ENCODE measurements at regions not wholly inside any gene's neighbourhood (a gene's known extent, or its start where the extent isn't known, plus 50 kb on each side); places are given as distances from the start of the nearest gene placed in this dataset.

DNA sequence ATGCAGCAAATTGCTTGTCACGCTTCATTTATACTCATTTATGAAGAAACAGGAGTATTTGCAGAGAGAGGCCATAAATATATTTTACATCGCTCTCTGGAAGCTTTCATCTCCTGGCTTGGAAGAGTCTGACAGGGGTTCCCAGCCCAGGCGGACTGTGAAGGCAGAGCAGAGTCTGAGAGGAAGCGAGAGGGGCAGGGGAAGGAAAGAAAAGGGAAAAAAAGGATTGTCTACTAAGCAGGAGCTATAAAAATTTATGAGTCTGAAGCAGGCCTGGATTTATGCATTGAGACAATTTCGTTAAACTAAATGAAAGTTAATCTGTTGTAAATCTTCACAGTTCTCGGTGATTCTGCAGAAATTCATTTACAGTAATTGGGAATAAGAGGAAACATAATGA, 143.9 kb upstream of the GYPC start:
- peaks cover 17% of the 10 kb centered on the region for H3K27me3 Mint-ChIP-seq

DNA sequence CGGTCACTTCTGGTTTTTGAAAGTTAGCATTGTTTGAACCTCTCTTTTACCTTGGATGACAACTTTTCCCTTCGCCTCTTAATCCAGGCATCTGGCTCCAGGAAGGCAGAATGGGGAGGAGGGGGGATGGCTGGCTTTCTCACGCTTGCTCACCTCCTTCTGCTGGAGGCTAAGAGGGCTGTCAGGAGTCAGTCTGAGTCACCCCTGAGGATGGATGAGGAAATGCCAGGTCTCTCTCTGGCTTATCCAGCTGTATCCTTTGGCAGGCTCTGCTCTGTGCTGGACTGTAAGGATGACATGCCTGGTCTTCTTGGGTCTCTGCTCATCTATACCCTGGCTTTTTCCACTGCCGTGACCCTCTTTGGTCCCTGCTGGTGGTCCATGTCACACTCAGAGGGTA, 142.9 kb upstream of the GYPC start:
- H3K4me3 Mint-ChIP-seq, result no peak overlapping the region
- H3K27ac Mint-ChIP-seq (ENCODE audit: low read depth), result no peak overlapping the region
- DNase-seq (ENCODE audit: low spot score in 2 of 2) (no peak), ATAC-seq (replicated peaks; ENCODE audit: extremely low read depth, poor library complexity, severe bottlenecking) (no peak)
- H3K9me3 Mint-ChIP-seq, result no peaks in the 10 kb centered on the region
- no peaks in the 10 kb centered on the region for H3K4me1 Mint-ChIP-seq
- H3K36me3 Mint-ChIP-seq (ENCODE audit: insufficient read depth), result no peaks in the 10 kb centered on the region
- peaks cover 10% of the 10 kb centered on the region for H3K27me3 Mint-ChIP-seq

More for the DNA sequence above, 143.9 kb upstream of the GYPC start:
- H3K9me3 Mint-ChIP-seq, result no peaks in the 10 kb centered on the region
- DNase-seq (ENCODE audit: low spot score in 2 of 2) (no peak), ATAC-seq (replicated peaks; ENCODE audit: extremely low read depth, poor library complexity, severe bottlenecking) (no peak)
- no peaks in the 10 kb centered on the region for H3K36me3 Mint-ChIP-seq (ENCODE audit: insufficient read depth)
- no peak overlapping the region for H3K27ac Mint-ChIP-seq (ENCODE audit: low read depth)
- H3K4me1 Mint-ChIP-seq, result no peaks in the 10 kb centered on the region
- H3K4me3 Mint-ChIP-seq, result no peak overlapping the region

DNA sequence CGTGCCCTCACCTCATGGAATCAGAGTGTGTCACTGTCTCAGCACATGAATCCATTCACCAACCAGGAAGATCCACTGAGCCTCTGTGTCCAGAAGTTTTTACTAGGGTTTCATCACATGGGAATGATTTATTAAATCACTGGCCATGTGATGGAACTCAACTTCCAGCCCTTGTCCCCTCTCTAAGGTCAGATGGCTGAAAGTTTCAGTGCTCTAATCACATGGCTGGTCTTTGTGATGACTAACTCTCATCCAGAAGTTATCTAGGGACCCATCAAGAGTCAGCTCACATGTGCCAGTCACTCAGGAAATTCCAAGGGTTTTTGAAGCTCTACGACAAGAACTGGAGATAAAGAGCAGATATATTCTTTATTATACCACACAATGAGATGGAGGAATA, 140.5 kb upstream of the GYPC start:
- no peaks in the 10 kb centered on the region for H3K4me1 Mint-ChIP-seq
- no peak for ATAC-seq (replicated peaks; ENCODE audit: extremely low read depth, poor library complexity, severe bottlenecking)
- H3K36me3 Mint-ChIP-seq (ENCODE audit: insufficient read depth), result no peaks in the 10 kb centered on the region
- peaks cover 18% of the 10 kb centered on the region for H3K27me3 Mint-ChIP-seq
- no peak overlapping the region for H3K4me3 Mint-ChIP-seq
- H3K27ac Mint-ChIP-seq (ENCODE audit: low read depth), result no peak overlapping the region
- H3K9me3 Mint-ChIP-seq, result no peaks in the 10 kb centered on the region
- no peak for DNase-seq (ENCODE audit: low spot score in 2 of 2)

DNA sequence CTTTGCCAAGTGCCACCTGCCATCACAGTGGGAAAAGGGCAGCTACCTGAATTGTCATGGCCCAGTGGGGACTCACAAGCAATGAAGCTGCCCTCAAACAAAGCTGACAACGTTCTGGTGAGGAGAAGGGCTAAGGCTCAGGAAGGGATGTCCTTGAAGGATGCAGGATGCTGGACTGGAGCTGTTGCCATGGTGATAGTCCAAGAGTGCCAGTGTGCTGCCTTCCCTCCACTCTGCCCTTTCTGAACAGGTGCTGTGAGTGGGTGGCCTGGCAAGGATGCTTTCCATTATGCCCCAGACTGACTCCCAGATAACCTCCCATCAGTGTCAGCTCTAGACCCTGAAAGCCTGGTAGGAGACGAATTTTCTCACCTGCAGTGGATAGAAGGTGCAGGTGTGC, 137.8 kb upstream of the GYPC start:
- no peak for DNase-seq (ENCODE audit: low spot score in 2 of 2)
- no peaks in the 10 kb centered on the region for H3K4me1 Mint-ChIP-seq
- ATAC-seq (replicated peaks; ENCODE audit: extremely low read depth, poor library complexity, severe bottlenecking), result no peak
- no peak overlapping the region for H3K27ac Mint-ChIP-seq (ENCODE audit: low read depth)
- no peaks in the 10 kb centered on the region for H3K36me3 Mint-ChIP-seq (ENCODE audit: insufficient read depth)
- H3K4me3 Mint-ChIP-seq, result no peak overlapping the region
- no peaks in the 10 kb centered on the region for H3K9me3 Mint-ChIP-seq
- peaks cover 24% of the 10 kb centered on the region for H3K27me3 Mint-ChIP-seq

DNA sequence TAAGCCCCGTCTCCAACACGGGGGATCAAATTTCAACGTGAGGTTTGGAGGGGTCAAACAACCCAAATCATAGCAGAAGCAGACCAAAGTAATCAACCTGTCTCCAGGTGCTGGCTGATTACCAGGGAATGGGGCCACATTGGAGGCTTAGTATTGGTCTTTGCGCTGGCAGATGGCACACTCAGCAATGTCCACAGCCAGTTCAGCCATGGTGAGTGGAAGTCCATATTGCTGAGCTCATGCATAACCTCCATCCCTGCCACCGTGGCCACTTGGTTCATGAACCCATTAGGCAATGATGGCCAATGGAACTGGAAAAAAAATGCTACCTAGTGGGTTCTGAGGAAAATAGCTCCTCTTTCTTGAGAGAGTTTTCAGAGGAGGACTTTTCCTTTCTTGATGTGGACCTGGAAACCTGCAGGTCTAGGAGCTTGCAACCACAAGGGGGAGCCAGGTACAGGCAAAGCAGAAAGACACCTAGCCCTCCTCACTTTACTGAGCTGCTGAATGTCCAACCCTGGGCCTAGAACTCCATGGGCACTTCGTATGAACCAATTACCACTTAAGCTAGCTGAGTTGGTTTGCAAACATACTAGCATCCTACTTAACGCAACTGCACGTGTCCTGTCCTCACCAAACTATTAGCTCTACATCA, 128.0 kb upstream of the GYPC start:
- ATAC-seq (replicated peaks; ENCODE audit: extremely low read depth, poor library complexity, severe bottlenecking), result no peak
- H3K27me3 Mint-ChIP-seq, result peaks cover 7% of the 10 kb centered on the region
- no peaks in the 10 kb centered on the region for H3K4me1 Mint-ChIP-seq
- DNase-seq (ENCODE audit: low spot score in 2 of 2), result peak; percentile 45 to 51
- no peaks in the 10 kb centered on the region for H3K36me3 Mint-ChIP-seq (ENCODE audit: insufficient read depth)
- H3K27ac Mint-ChIP-seq (ENCODE audit: low read depth), result no peak overlapping the region
- no peaks in the 10 kb centered on the region for H3K9me3 Mint-ChIP-seq
- H3K4me3 Mint-ChIP-seq, result no peak overlapping the region

DNA sequence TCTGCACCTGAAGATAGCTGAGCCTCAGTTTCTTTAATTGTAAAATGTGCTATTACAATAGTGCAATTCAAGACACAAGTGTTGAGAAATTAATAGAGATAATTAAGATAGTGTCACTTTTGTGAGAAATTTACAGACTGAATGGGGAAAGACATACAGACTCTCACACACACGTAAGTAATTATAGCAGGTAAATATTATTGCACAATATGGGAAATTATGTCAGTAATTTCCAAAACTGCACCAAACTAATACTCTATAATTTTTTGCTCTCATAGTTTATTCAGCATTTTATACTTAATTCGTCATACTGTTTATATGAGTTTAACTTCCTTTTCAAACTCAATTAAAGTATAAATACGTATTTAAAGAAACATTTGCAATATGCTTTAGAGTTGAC, 124.9 kb upstream of the GYPC start:
- H3K4me3 Mint-ChIP-seq, result no peak overlapping the region
- no peak for ATAC-seq (replicated peaks; ENCODE audit: extremely low read depth, poor library complexity, severe bottlenecking)
- no peaks in the 10 kb centered on the region for H3K9me3 Mint-ChIP-seq
- DNase-seq (ENCODE audit: low spot score in 2 of 2), result no peak
- peaks cover 5% of the 10 kb centered on the region for H3K4me1 Mint-ChIP-seq
- no peaks in the 10 kb centered on the region for H3K36me3 Mint-ChIP-seq (ENCODE audit: insufficient read depth)
- peaks cover 37% of the 10 kb centered on the region for H3K27me3 Mint-ChIP-seq
- no peak overlapping the region for H3K27ac Mint-ChIP-seq (ENCODE audit: low read depth)

DNA sequence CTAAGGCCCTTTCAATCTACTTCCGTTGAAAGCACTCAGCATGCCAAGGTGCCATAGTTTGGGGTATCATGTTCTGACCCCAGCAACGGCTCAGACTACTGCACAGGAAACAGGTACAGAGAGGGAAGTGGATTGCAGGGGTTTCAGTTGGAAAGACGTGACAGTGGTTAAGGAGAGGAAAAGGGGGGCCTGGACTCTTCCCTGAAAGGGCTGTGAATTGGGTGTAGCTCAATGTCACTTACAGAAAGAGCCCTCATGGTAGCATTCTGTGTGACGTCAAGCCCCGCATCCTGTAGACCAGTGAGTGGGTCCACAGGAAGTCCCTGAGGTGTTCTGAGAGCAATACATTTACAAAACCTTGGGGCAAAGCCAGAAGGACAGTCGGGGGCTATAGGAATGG, 121.5 kb upstream of the GYPC start:
- H3K36me3 Mint-ChIP-seq (ENCODE audit: insufficient read depth), result no peaks in the 10 kb centered on the region
- ATAC-seq (replicated peaks; ENCODE audit: extremely low read depth, poor library complexity, severe bottlenecking) (no peak), DNase-seq (ENCODE audit: low spot score in 2 of 2) (no peak)
- no peaks in the 10 kb centered on the region for H3K9me3 Mint-ChIP-seq
- H3K27ac Mint-ChIP-seq (ENCODE audit: low read depth), result no peak overlapping the region
- no peak overlapping the region for H3K4me3 Mint-ChIP-seq
- peaks cover 5% of the 10 kb centered on the region for H3K4me1 Mint-ChIP-seq
- peaks cover 65% of the 10 kb centered on the region for H3K27me3 Mint-ChIP-seq

DNA sequence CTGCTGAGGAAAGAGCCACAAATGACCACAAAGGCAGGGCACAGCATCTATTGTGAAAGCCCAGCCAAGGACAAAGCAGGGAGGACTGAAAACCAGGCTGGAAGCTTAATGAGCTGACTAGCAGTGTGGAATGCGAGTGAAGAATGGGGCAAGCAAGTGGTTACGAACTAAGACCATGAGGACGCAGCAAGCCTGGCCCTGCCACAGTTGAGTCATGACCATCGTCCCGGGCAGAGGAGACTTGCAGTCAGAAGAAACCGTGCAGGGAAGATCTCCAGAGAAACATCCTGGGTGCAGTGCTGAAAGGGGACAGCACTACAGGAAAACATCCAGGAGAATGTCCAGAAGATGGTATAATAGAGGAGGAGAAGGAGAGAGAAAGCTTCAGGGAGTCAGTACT, 120.5 kb upstream of the GYPC start:
- Mint-ChIP-seq H3K4me3 (no peak overlapping the region), H3K36me3 (ENCODE audit: insufficient read depth) (no peaks in the 10 kb centered on the region), H3K9me3 (no peaks in the 10 kb centered on the region), H3K4me1 (peaks cover 5% of the 10 kb centered on the region), H3K27me3 (peaks cover 72% of the 10 kb centered on the region), H3K27ac (ENCODE audit: low read depth) (no peak overlapping the region)
- no peak for ATAC-seq (replicated peaks; ENCODE audit: extremely low read depth, poor library complexity, severe bottlenecking)
- no peak for DNase-seq (ENCODE audit: low spot score in 2 of 2)

DNA sequence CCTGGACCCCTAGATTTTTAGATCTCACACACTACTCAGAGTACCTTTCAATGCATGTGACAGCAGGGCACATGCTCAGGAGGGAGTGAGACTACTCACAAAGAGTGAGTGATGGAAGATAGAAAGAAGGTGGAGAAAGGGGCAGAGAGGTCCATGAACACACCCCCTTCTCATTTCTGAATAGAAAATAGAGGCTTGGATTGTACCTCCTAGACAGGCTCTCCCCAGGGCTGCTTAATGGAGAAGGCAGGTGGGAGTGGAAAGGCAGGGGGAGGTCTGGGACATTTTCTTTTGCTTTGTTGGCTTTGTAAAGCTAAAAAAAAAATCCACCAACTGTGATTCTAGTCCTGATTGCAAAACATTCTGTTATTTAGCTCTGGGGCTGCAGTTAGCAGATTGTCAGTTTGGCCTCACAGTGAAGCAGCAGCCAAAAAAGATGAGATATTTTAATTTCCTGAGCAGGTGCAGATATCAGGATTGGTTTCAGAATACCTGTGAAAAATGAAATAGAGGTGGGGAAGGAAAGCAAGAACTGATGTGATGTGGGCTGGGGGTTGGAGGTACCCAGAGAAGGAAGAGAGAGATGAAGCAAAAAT, 119.3 kb upstream of the GYPC start:
- peaks cover 5% of the 10 kb centered on the region for H3K4me1 Mint-ChIP-seq
- no peaks in the 10 kb centered on the region for H3K9me3 Mint-ChIP-seq
- no peak overlapping the region for H3K4me3 Mint-ChIP-seq
- ATAC-seq (replicated peaks; ENCODE audit: extremely low read depth, poor library complexity, severe bottlenecking), result no peak
- H3K27ac Mint-ChIP-seq (ENCODE audit: low read depth), result no peak overlapping the region
- no peaks in the 10 kb centered on the region for H3K36me3 Mint-ChIP-seq (ENCODE audit: insufficient read depth)
- DNase-seq (ENCODE audit: low spot score in 2 of 2), result no peak
- H3K27me3 Mint-ChIP-seq, result peaks cover 72% of the 10 kb centered on the region

DNA sequence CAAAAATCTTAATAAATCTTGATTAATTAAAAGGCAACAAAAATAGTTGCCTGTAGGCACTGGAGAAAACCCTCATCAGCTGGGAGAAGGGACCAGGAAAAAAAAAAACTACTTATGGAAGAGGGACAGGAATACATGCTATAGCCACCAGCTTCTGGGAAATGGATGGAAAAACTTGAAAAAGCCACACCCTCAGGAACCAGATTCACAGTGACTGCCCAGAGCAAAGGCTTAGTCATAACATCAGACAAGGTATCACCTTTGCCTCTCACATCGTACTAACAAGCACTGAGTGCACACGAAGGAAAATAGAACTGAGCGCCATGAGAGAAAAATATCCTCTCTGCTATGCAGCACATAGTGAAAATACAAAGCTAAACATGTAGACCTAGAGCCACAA, 116.9 kb upstream of the GYPC start:
- DNase-seq (ENCODE audit: low spot score in 2 of 2) (no peak), ATAC-seq (replicated peaks; ENCODE audit: extremely low read depth, poor library complexity, severe bottlenecking) (no peak)
- Mint-ChIP-seq H3K4me3 (no peak overlapping the region), H3K27ac (ENCODE audit: low read depth) (no peak overlapping the region), H3K36me3 (ENCODE audit: insufficient read depth) (no peaks in the 10 kb centered on the region), H3K27me3 (peaks cover 54% of the 10 kb centered on the region), H3K9me3 (peaks cover 10% of the 10 kb centered on the region), H3K4me1 (peaks cover 5% of the 10 kb centered on the region)

DNA sequence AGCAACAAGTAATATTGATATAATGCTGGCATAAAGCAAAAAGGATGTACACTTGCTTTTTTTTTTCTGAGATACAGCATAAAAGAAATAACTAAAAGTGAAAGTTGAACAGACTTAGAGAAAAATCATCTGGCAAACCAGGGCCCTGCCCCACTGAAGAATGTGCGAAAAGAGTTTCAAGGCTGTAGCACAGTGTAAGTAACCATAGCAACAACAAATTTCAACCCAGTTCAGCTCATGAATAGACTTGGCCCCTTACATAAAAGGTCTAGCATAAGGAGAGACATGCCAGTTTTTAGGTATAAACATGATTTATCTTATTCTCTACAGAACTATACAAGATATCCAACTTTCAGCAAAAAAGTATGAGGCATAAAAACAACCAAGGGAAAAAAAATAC, 113.7 kb upstream of the GYPC start:
- no peak overlapping the region for H3K27ac Mint-ChIP-seq (ENCODE audit: low read depth)
- H3K4me1 Mint-ChIP-seq, result no peaks in the 10 kb centered on the region
- peaks cover 10% of the 10 kb centered on the region for H3K9me3 Mint-ChIP-seq
- DNase-seq (ENCODE audit: low spot score in 2 of 2) (no peak), ATAC-seq (replicated peaks; ENCODE audit: extremely low read depth, poor library complexity, severe bottlenecking) (no peak)
- H3K27me3 Mint-ChIP-seq, result peaks cover 36% of the 10 kb centered on the region
- no peak overlapping the region for H3K4me3 Mint-ChIP-seq
- H3K36me3 Mint-ChIP-seq (ENCODE audit: insufficient read depth), result no peaks in the 10 kb centered on the region

DNA sequence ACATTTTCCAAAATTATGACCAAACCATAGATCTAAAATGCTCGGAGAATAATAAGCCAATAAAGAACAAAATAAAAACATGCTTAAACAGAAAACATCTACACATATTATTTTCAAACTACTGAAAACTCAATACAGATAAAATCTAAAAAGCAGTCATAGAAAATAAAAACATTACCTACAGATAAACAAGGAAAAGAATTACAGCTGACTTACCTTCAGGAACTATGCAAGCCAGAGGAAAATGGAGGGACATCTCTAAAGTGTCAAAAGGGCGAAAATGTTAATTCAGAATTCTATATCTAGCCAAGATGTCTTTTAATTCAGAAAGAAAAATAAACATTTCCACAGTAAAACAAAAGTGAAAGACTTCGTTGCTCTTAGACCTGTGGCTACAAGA, 112.9 kb upstream of the GYPC start:
- DNase-seq (ENCODE audit: low spot score in 2 of 2), result no peak
- H3K4me1 Mint-ChIP-seq, result no peaks in the 10 kb centered on the region
- no peaks in the 10 kb centered on the region for H3K36me3 Mint-ChIP-seq (ENCODE audit: insufficient read depth)
- H3K9me3 Mint-ChIP-seq, result peaks cover 10% of the 10 kb centered on the region
- no peak overlapping the region for H3K4me3 Mint-ChIP-seq
- no peak overlapping the region for H3K27ac Mint-ChIP-seq (ENCODE audit: low read depth)
- no peak for ATAC-seq (replicated peaks; ENCODE audit: extremely low read depth, poor library complexity, severe bottlenecking)
- peaks cover 30% of the 10 kb centered on the region for H3K27me3 Mint-ChIP-seq

DNA sequence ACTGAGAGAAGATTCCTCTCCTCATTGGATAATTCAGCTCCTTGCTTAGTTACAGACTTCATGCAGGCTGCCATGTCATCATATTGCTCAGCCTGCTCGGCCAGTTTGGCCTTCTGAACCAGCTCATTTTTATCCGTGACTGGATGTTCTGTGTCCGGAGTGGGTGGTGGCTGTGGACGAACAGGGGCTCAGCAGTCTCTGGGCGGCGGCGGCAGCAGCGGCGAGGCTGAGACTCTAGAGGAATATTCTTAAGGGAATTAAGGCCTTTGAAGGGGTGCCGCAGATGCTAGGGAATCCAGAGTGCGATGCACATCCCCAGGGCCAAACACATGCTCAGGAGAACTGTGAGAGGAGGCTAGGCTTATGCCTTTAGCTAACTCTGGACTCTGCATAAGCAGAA, 97.9 kb upstream of the GYPC start:
- Mint-ChIP-seq H3K36me3 (ENCODE audit: insufficient read depth) (peaks cover 5% of the 10 kb centered on the region), H3K27me3 (peaks cover 77% of the 10 kb centered on the region), H3K4me3 (no peak overlapping the region), H3K27ac (ENCODE audit: low read depth) (no peak overlapping the region), H3K9me3 (no peaks in the 10 kb centered on the region), H3K4me1 (no peaks in the 10 kb centered on the region)
- ATAC-seq (replicated peaks; ENCODE audit: extremely low read depth, poor library complexity, severe bottlenecking) (no peak), DNase-seq (ENCODE audit: low spot score in 2 of 2) (no peak)
